IPS DF 6.9 (cell line): ENCODE measurements at regions not wholly inside any gene's neighbourhood (a gene's known extent, or its start where the extent isn't known, plus 50 kb on each side); places are given as distances from the start of the nearest gene placed in this dataset.

Experiments used
- DNase-seq: peaks from one replicate; pipeline ENCODE4 v3.0.0-alpha.2; 2013; ENCODE audit warnings: low read depth, low spot score
- H3K27ac ChIP-seq: one replicate; pipeline ENCODE4 v1.5.1; 2013; ENCODE audit warnings: low read length, control low read depth
- H3K27me3 ChIP-seq: 2 replicates; pipeline ENCODE4 v1.6.1; 2013; ENCODE audit warnings: mild to moderate bottlenecking, low read length; ENCODE audit not compliant: control insufficient read depth, insufficient read depth
- H3K36me3 ChIP-seq: 2 replicates; pipeline ENCODE4 v1.6.1; 2013; ENCODE audit warnings: low read length; ENCODE audit not compliant: control insufficient read depth, insufficient read depth
- H3K4me1 ChIP-seq: 2 replicates; pipeline ENCODE4 v1.6.1; 2013; ENCODE audit warnings: low read length; ENCODE audit not compliant: control insufficient read depth, insufficient read depth
- H3K4me3 ChIP-seq: 2 replicates; pipeline ENCODE4 v1.5.1; 2013; ENCODE audit warnings: mild to moderate bottlenecking, low read length
- H3K9me3 ChIP-seq: 2 replicates; pipeline ENCODE4 v1.6.1; 2013; ENCODE audit warnings: low read length, inconsistent platforms; ENCODE audit not compliant: control insufficient read depth, insufficient read depth
- WGBS: extraction: QIAGEN DNeasy Blood & Tissue Kit; methylation state at CpG from one replicate; pipeline ENCODE4 v1.1.7; 2013; ENCODE audit warnings: mixed read lengths, missing lambda C conversion rate; ENCODE audit not compliant: insufficient read length, insufficient coverage; 5-methylcytosine and 5-hydroxymethylcytosine counted together

DNA sequence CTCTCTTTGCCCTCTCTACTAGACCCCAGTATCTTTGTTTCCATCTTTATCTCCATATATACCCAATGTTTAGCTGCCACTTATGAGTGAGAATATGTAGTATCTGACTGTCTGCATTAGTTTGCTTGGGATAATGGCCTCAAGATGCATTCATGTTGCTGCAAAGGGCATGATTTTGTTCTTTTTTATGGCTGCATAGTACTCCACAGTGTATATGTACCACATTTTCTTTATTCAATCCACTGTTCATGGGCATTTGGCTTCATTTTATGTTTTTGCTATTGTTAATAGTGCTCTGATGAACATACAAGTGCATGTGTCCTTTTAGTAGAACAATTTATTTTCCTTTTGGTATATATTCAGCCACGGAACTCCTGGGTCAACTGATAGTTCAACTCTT lies 671.5 kb upstream of the GRM7 start:
- no peaks in the 10 kb centered on the region for H3K4me1 ChIP-seq
- H3K4me3 ChIP-seq = no peak overlapping the region
- no peaks in the 10 kb centered on the region for H3K36me3 ChIP-seq
- DNase-seq = no peak
- H3K27ac ChIP-seq = no peak overlapping the region
- H3K27me3 ChIP-seq = no peaks in the 10 kb centered on the region
- no peaks in the 10 kb centered on the region; the same call in 1 of the 2 replicates for H3K9me3 ChIP-seq
- WGBS = no CpG with 5 or more reads among the region's 1 CpG

DNA sequence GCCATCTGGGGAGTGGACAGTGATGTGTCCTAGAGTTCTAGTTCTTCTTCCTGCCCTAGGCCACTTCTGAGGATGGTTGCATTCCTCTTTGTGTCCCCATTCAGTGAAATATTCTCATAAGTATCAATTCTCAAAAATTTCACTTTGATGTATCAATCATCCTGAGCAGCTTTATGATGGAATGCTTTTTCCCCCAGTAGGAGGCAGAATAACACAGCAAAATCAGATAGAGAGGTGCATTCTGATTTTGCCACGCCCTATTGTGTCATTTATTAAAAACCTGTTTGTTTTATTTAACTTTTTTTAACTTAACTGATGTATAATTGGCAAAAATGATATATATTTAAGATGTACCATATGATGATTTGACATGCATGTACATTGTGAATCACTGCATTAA lies 656.0 kb upstream of the GRM7 start:
- Histone ChIP-seq H3K36me3 (no peaks in the 10 kb centered on the region), H3K27ac (no peak overlapping the region), H3K4me1 (no peaks in the 10 kb centered on the region), H3K9me3 (no peaks in the 10 kb centered on the region), H3K4me3 (no peak overlapping the region), H3K27me3 (no peaks in the 10 kb centered on the region)
- no CpG with 5 or more reads among the region's 1 CpG for WGBS
- DNase-seq = no peak

DNA sequence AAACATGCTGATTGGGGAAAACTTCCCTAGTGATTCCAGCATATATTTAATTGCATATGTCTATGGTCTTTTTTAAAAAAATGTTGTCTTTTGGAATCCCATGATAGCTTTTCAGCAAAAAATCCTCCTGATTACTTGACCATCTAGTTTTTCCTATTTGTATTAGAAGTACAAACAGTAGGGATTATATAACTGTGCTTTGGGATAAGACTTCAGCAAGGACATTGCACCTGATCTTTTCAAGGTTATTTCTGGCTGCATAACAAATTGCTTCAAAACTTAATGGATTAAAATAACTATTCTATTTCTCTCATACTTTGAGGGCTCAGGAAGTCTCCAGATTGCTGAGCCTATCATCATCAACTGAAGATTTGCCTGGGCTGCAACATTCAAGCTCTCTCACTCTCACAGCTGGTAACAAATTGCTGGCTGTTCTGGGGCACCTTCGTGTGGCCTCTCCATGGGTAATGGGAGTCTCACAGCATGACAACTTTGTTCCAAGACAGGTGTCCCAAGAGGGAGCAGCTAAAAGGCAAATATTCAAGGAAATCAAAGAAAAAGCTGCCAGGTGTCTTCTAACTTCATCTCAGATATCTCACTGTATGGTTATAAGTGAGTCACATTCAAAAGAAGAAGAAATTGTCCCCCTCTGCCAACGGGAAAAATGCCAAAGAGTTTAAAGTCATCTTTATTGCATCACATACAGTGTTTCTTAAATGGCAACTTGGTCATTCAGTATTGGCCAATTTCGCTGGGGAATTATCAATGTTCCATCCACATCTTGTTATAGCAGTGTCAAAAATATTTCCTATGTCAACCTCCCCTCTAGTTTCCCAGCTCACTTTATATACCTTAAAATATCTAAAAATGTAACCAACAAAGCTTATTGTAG lies 644.5 kb upstream of the GRM7 start:
- WGBS = no CpG with 5 or more reads among the region's 3 CpGs
- Histone ChIP-seq H3K4me3 (no peak overlapping the region), H3K4me1 (no peaks in the 10 kb centered on the region), H3K36me3 (no peaks in the 10 kb centered on the region), H3K9me3 (no peaks in the 10 kb centered on the region; the same call in 1 of the 2 replicates), H3K27me3 (no peaks in the 10 kb centered on the region), H3K27ac (no peak overlapping the region)
- no peak for DNase-seq

GRCh38 chr3:6220447-6220846 lies 640.5 kb upstream of the GRM7 start:
- H3K27ac ChIP-seq = no peak overlapping the region
- no peak for DNase-seq
- H3K9me3 ChIP-seq = no peaks in the 10 kb centered on the region; the same call in 1 of the 2 replicates
- no peaks in the 10 kb centered on the region for H3K4me1 ChIP-seq
- H3K36me3 ChIP-seq = no peaks in the 10 kb centered on the region
- H3K27me3 ChIP-seq = no peaks in the 10 kb centered on the region
- no CpG with 5 or more reads among the region's 2 CpGs for WGBS
- no peak overlapping the region for H3K4me3 ChIP-seq

- no peak for DNase-seq
- H3K27me3 ChIP-seq = no peaks in the 10 kb centered on the region
- no peak overlapping the region for H3K4me3 ChIP-seq
- H3K36me3 ChIP-seq = no peaks in the 10 kb centered on the region
- no peaks in the 10 kb centered on the region for H3K4me1 ChIP-seq
- no peaks in the 10 kb centered on the region for H3K9me3 ChIP-seq
- H3K27ac ChIP-seq = no peak overlapping the region
- WGBS = no CpG with 5 or more reads among the region's 1 CpG
Measured at GRCh38 chr3:6222069-6222468, 638.8 kb upstream of the GRM7 start.

- no peak overlapping the region for H3K4me3 ChIP-seq
- no peaks in the 10 kb centered on the region for H3K9me3 ChIP-seq
- no peak for DNase-seq
- WGBS = no CpG with 5 or more reads among the region's 3 CpGs
- H3K4me1 ChIP-seq = no peaks in the 10 kb centered on the region
- H3K36me3 ChIP-seq = no peaks in the 10 kb centered on the region
- no peak overlapping the region for H3K27ac ChIP-seq
- H3K27me3 ChIP-seq = no peaks in the 10 kb centered on the region
Measured at GRCh38 chr3:6223572-6223971, 637.3 kb upstream of the GRM7 start.

DNA sequence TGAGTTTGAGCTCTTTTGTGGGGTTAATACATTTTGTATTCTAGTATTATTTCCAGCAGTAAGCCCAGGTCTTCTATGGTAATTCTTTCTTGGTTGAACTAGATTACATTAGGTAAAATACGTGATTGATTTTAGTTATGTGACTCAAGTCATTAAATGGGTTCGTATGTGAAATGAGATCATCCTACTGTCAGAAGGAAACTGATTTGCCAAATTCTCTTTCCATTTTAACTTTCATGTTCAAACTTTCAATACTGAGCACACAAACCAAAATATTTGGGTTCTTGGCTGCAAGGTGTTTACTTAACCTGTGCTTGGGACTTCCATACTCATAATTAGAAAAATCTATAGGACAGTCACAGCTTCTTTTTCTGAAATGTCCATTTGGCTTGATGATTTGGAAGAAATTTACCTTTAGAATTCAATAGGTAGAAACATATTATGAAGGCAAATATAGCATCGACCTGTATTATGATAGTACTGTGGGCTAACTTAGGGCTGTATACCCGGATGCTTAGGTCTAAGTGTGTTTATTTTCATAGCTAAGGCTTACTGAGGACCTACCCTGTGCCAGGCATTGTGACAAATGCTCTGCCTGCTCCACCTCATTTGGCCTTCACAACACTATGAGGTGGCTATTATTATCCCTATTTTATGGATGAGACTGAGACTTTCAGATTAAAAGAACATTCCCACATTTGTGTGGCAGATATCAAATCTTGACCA lies 631.8 kb upstream of the GRM7 start:
- no peaks in the 10 kb centered on the region for H3K4me1 ChIP-seq

GRCh38 chr3:6229778-6230410 lies 631.0 kb upstream of the GRM7 start:
- DNase-seq = no peak
- Histone ChIP-seq H3K27ac (no peak overlapping the region), H3K36me3 (no peaks in the 10 kb centered on the region), H3K9me3 (no peaks in the 10 kb centered on the region), H3K4me1 (no peaks in the 10 kb centered on the region), H3K4me3 (no peak overlapping the region), H3K27me3 (no peaks in the 10 kb centered on the region)
- WGBS = no CpG with 5 or more reads among the region's 6 CpGs

More for the DNA sequence above, 631.8 kb upstream of the GRM7 start:
- H3K9me3 ChIP-seq = no peaks in the 10 kb centered on the region
- no peaks in the 10 kb centered on the region for H3K36me3 ChIP-seq
- H3K27ac ChIP-seq = no peak overlapping the region
- no peak overlapping the region for H3K4me3 ChIP-seq
- H3K27me3 ChIP-seq = no peaks in the 10 kb centered on the region
- DNase-seq = no peak
- WGBS = no CpG with 5 or more reads among the region's 4 CpGs

GRCh38 chr3:6242104-6242503 lies 618.8 kb upstream of the GRM7 start:
- H3K27ac ChIP-seq = no peak overlapping the region
- no peaks in the 10 kb centered on the region for H3K4me1 ChIP-seq
- DNase-seq = no peak
- peaks cover 1% of the 10 kb centered on the region; the same call in 1 of the 2 replicates for H3K9me3 ChIP-seq
- no peak overlapping the region for H3K4me3 ChIP-seq
- no peaks in the 10 kb centered on the region for H3K36me3 ChIP-seq
- H3K27me3 ChIP-seq = no peaks in the 10 kb centered on the region
- no CpG with 5 or more reads among the region's 4 CpGs for WGBS

DNA sequence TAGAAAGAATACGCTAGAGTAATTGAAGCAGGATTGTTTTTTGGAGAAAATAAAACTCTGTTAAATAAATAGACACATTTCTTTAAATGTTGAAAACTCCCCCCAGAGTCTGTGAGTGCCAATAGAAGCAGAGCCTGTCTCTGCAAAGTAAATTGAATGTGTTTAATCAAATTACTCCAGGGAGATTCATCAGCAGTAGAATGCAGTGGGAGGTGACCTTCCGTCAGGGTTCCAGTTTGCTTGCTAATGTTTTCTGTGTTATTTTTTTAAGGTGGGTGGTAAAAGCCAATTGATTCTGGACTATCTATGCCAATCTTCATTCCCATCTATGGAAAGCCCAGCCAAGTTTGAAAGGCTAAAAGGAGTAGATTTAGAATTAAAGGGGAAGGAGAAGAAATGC lies 612.4 kb upstream of the GRM7 start:
- no peaks in the 10 kb centered on the region for H3K9me3 ChIP-seq
- no peak overlapping the region for H3K27ac ChIP-seq
- no CpG with 5 or more reads among the region's 2 CpGs for WGBS

More for the DNA sequence above, 612.4 kb upstream of the GRM7 start:
- no peaks in the 10 kb centered on the region for H3K4me1 ChIP-seq
- H3K27me3 ChIP-seq = no peaks in the 10 kb centered on the region
- no peaks in the 10 kb centered on the region for H3K36me3 ChIP-seq
- DNase-seq = no peak
- H3K4me3 ChIP-seq = no peak overlapping the region
